ENCODE measurements at regions not wholly inside any gene's neighbourhood (a gene's known extent, or its start where the extent isn't known, plus 50 kb on each side); places are given as distances from the start of the nearest gene placed in this dataset.

- Histone ChIP-seq H3K4me3 (ENCODE audit: low read depth, low read length, poor library complexity, severe bottlenecking) (no peak overlapping the region), H3K4me1 (ENCODE audit: insufficient read depth, low read length, poor library complexity, severe bottlenecking) (peaks cover 17% of the 10 kb centered on the region), H3K27ac (ENCODE audit: low read depth, low read length, poor library complexity, severe bottlenecking) (no peak overlapping the region), H3K36me3 (ENCODE audit: insufficient read depth, low read length, poor library complexity, severe bottlenecking) (no peaks in the 10 kb centered on the region), H3K27me3 (replicated peaks; ENCODE audit: insufficient read depth, low read depth, low read length, poor library complexity) (no peaks in the 10 kb centered on the region), H3K9me3 (ENCODE audit: low read depth, low read length, poor library complexity, severe bottlenecking) (no peaks in the 10 kb centered on the region)
- ChIA-PET POLR2A (ENCODE audit: low non-redundant PET) (interaction anchor here (0.7 kb wide), 1 partner anchor 1477 kb away, joined by 4 read pairs; no protein-coding TSS in a partner anchor), CTCF (no interaction called here)
- intact Hi-C loops (cut with micrococcal nuclease; ENCODE audit: unreplicated experiment): no loop called here
- BruUV-seq (replicated peaks): no TSS peak
- no peak for DNase-seq (ENCODE audit: low spot score)
- no peak for TF ChIP-seq EZH2 (IDR thresholded peaks at IDR 0.05; ENCODE audit: borderline replicate concordance, low read depth, low read length, poor library complexity, severe bottlenecking)
- TF ChIP-seq CTCF (conservative IDR thresholded peaks at IDR 0.05; ENCODE audit: low read depth, low read length): no peak
Observed at GRCh38 chr3:182484682-182485081, 308.6 kb upstream of the ATP11B start.

- intact Hi-C loops (cut with micrococcal nuclease; ENCODE audit: unreplicated experiment): no loop called here
- no TSS peak for BruUV-seq (replicated peaks)
- CTCF ChIA-PET: no interaction called here
- Histone ChIP-seq H3K36me3 (ENCODE audit: insufficient read depth, low read length, poor library complexity, severe bottlenecking) (no peaks in the 10 kb centered on the region), H3K27me3 (replicated peaks; ENCODE audit: insufficient read depth, low read depth, low read length, poor library complexity) (no peaks in the 10 kb centered on the region), H3K4me3 (ENCODE audit: low read depth, low read length, poor library complexity, severe bottlenecking) (no peak overlapping the region), H3K4me1 (ENCODE audit: insufficient read depth, low read length, poor library complexity, severe bottlenecking) (peaks cover 15% of the 10 kb centered on the region), H3K9me3 (ENCODE audit: low read depth, low read length, poor library complexity, severe bottlenecking) (no peaks in the 10 kb centered on the region), H3K27ac (ENCODE audit: low read depth, low read length, poor library complexity, severe bottlenecking) (no peak overlapping the region)
- POLR2A ChIA-PET (ENCODE audit: low non-redundant PET): no interaction called here
- no peak for TF ChIP-seq EZH2 (IDR thresholded peaks at IDR 0.05; ENCODE audit: borderline replicate concordance, low read depth, low read length, poor library complexity, severe bottlenecking)
- no peak for TF ChIP-seq CTCF (conservative IDR thresholded peaks at IDR 0.05; ENCODE audit: low read depth, low read length)
- no peak for DNase-seq (ENCODE audit: low spot score)
Observed at GRCh38 chr3:182485301-182485700, 308.0 kb upstream of the ATP11B start.

GRCh38 chr3:182486463-182486862 is 306.8 kb upstream of the ATP11B start:
- POLR2A ChIA-PET (ENCODE audit: low non-redundant PET): no interaction called here
- BruUV-seq (replicated peaks): no TSS peak

More at GRCh38 chr3:182486463-182486862, 306.8 kb upstream of the ATP11B start:
- CTCF ChIA-PET: no interaction called here
- no peak for DNase-seq (ENCODE audit: low spot score)
- intact Hi-C loops (cut with micrococcal nuclease; ENCODE audit: unreplicated experiment): no loop called here
- Histone ChIP-seq H3K4me3 (ENCODE audit: low read depth, low read length, poor library complexity, severe bottlenecking) (no peak overlapping the region), H3K27ac (ENCODE audit: low read depth, low read length, poor library complexity, severe bottlenecking) (no peak overlapping the region), H3K4me1 (ENCODE audit: insufficient read depth, low read length, poor library complexity, severe bottlenecking) (peaks cover 20% of the 10 kb centered on the region), H3K36me3 (ENCODE audit: insufficient read depth, low read length, poor library complexity, severe bottlenecking) (no peaks in the 10 kb centered on the region), H3K27me3 (replicated peaks; ENCODE audit: insufficient read depth, low read depth, low read length, poor library complexity) (no peaks in the 10 kb centered on the region), H3K9me3 (ENCODE audit: low read depth, low read length, poor library complexity, severe bottlenecking) (no peaks in the 10 kb centered on the region)
- TF ChIP-seq EZH2 (IDR thresholded peaks at IDR 0.05; ENCODE audit: borderline replicate concordance, low read depth, low read length, poor library complexity, severe bottlenecking) (no peak), CTCF (conservative IDR thresholded peaks at IDR 0.05; ENCODE audit: low read depth, low read length) (no peak)
